ENCODE measurements at regions not wholly inside any gene's neighbourhood (a gene's known extent, or its start where the extent isn't known, plus 50 kb on each side); places are given as distances from the start of the nearest gene placed in this dataset.

DNA sequence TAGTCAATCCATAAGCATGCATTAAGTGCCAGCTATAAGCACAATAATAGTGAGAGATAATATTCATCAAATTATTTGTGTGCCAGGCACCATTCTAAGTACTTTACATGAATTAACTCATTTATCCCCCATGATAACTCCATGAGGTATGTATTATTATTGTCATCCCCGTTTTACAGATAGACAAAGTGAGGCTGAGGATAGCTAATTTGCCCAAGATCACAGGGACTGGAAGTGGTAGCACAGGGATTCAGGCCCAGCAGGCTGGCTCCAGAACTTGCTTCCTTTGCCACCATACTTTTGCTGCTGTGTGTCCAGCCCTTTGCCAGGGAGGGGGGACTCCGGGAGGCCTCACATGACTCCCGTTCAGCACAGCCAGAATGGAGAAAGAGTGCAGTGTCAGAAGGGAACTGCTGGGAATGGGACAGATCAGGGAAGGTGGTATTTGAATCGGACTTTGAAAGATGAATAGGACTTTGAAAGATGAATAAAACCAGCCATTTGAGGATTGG lies 128.0 kb upstream of the PWP1 start:
- Histone ChIP-seq H3K4me3 (no peak overlapping the region), H3K27me3 (ENCODE audit: low read depth) (no peaks in the 10 kb centered on the region), H3K36me3 (no peaks in the 10 kb centered on the region), H3K9me3 (no peaks in the 10 kb centered on the region), H3K27ac (no peak overlapping the region), H3K4me1 (no peaks in the 10 kb centered on the region)
- TF ChIP-seq, protein P1, sequence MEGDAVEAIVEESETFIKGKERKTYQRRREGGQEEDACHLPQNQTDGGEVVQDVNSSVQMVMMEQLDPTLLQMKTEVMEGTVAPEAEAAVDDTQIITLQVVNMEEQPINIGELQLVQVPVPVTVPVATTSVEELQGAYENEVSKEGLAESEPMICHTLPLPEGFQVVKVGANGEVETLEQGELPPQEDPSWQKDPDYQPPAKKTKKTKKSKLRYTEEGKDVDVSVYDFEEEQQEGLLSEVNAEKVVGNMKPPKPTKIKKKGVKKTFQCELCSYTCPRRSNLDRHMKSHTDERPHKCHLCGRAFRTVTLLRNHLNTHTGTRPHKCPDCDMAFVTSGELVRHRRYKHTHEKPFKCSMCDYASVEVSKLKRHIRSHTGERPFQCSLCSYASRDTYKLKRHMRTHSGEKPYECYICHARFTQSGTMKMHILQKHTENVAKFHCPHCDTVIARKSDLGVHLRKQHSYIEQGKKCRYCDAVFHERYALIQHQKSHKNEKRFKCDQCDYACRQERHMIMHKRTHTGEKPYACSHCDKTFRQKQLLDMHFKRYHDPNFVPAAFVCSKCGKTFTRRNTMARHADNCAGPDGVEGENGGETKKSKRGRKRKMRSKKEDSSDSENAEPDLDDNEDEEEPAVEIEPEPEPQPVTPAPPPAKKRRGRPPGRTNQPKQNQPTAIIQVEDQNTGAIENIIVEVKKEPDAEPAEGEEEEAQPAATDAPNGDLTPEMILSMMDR (IDR thresholded peaks at IDR 0.05), result no peak
- intact Hi-C loops (cut with DNase I), result no loop called here
- ATAC-seq (no peak), DNase-seq (no peak)

DNA sequence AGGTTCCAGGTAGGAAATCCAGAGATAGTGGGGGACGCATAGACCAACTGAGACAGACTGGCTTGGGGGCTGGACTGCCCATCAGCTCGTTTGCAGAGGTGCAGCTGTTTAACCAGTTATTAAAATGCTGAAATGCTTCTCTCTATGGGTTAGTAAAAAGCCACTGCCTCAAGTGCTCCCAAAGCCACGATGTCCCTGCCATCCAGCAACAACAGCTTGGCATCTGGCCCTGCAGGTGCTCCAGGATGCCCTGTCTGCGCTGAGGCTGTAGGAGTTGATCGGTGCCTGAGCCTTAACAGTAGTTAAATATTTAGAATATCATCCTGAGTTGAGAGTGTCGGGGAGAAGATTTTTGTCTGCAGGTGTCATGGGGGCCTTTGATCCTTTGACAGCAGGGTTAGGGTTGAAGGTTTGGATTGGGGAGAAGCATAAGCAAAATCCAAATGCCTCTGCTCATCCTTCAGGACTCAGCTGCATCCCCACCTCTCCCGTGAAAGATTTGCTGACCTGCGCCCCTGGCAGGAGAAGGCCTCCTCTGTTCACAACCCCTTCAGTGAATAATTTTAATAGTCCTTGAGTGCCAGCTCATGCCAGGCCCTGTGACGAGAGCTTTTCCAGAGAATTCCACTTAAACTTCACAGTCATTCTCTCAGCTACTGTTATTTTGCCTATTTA lies 127.3 kb upstream of the PWP1 start:
- DNase-seq, result no peak
- intact Hi-C loops (cut with DNase I), result no loop called here

DNA sequence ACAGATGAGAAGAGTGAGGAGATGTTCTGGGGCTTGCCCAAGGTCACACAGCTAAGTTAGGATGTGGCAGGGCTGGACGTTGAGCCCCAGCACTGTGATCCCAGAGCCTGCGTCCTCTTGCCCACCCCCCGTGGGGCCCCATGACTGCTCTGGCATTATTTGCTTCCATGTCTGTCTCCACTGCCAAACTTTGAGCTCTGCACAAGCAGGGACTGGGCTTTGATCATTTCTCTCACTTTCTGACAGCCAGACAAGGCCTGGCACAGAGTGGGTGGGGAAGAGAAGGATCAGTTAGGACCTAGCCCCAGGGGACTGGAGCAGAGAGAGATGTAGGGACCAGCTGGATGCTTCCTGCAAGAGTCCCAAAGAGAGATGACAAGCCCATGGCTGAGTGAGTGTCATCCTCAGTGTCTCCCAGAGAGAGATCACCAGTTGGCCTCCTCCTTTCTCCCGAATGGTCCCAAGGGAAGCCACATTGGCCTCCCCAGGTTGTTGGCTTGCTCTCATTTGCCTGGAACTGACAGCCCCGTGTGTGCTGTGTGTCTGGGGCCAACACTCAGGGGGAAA lies 126.7 kb upstream of the PWP1 start:
- no peaks in the 10 kb centered on the region for H3K4me1 ChIP-seq
- no peak overlapping the region for H3K27ac ChIP-seq
- no peaks in the 10 kb centered on the region for H3K27me3 ChIP-seq (ENCODE audit: low read depth)
- ATAC-seq (no peak), DNase-seq (no peak)
- H3K4me3 ChIP-seq, result no peak overlapping the region
- H3K9me3 ChIP-seq, result no peaks in the 10 kb centered on the region
- TF ChIP-seq, protein P1 (IDR thresholded peaks at IDR 0.05), result no peak
- intact Hi-C loops (cut with DNase I), result no loop called here
- H3K36me3 ChIP-seq, result no peaks in the 10 kb centered on the region

More for the DNA sequence above, 127.3 kb upstream of the PWP1 start:
- TF ChIP-seq, protein P1 (IDR thresholded peaks at IDR 0.05), result no peak
- Histone ChIP-seq H3K27me3 (ENCODE audit: low read depth) (no peaks in the 10 kb centered on the region), H3K4me1 (no peaks in the 10 kb centered on the region), H3K4me3 (no peak overlapping the region), H3K36me3 (no peaks in the 10 kb centered on the region), H3K27ac (no peak overlapping the region), H3K9me3 (no peaks in the 10 kb centered on the region)
- ATAC-seq, result no peak

DNA sequence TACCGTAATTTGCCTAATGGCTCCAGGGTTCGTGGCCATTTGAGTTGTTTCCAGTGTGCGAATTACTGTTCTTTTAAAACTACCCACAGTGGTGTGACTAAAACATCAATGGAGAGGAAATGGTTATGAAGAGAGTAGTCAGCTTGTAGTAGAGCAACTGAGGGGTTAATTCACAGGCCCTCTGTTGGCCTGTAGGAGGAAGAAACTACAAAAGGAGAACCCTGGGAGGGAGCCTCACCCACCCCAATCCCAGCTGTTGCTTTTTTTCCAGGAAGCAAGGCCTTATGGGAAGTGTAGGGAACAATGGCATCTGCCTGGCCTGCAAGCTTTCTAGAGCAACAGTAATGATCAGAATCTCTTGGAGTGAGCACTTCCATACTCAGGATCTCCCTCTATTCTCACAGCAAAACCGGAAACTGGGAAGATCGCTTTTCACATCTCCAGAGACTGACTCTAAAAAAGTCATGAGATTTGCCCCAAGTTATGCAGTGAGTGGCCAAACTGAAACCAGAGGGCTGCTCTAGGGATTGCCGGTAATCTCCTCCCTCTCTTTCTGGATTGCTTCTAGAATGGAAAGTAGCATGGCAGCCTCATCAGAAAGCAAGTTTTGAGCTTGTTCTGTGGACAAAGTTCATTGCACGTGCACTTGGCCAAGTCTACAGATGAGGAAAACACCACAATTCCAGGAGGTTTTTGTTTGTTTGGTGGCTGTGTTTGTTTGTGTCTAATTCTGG lies 125.3 kb upstream of the PWP1 start:
- H3K9me3 ChIP-seq, result no peaks in the 10 kb centered on the region
- H3K4me3 ChIP-seq, result no peak overlapping the region
- intact Hi-C loops (cut with DNase I), result no loop called here
- ATAC-seq, result no peak
- TF ChIP-seq, protein P1 (IDR thresholded peaks at IDR 0.05), result no peak
- no peaks in the 10 kb centered on the region for H3K27me3 ChIP-seq (ENCODE audit: low read depth)
- no peak overlapping the region for H3K27ac ChIP-seq
- DNase-seq, result no peak
- H3K36me3 ChIP-seq, result no peaks in the 10 kb centered on the region
- no peaks in the 10 kb centered on the region for H3K4me1 ChIP-seq

DNA sequence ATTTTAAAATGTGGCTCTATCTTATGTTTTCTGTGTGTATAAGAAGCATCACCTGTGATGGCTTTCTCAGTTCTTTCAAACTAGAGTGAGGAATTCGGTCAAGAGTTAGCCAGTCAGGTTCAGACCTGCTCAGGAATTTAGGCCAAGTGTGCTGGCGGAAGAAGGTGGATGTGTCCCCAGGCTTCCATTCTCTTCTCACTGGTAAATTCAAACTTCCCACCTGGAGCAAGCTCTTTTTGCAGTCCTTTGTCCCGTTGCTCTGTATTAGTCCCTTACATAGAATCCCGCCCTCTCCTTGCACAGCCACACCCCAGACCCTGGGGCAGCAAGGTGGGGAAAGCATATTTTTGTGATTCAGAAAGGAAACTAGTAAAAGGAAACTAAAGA lies 124.7 kb upstream of the PWP1 start:
- Histone ChIP-seq H3K9me3 (no peaks in the 10 kb centered on the region), H3K4me1 (no peaks in the 10 kb centered on the region), H3K27ac (no peak overlapping the region), H3K27me3 (ENCODE audit: low read depth) (no peaks in the 10 kb centered on the region), H3K4me3 (no peak overlapping the region), H3K36me3 (no peaks in the 10 kb centered on the region)
- TF ChIP-seq, protein P1 (IDR thresholded peaks at IDR 0.05), result no peak
- DNase-seq (no peak), ATAC-seq (no peak)
- intact Hi-C loops (cut with DNase I), result no loop called here
